ENCODE measurements at regions not wholly inside any gene's neighbourhood (a gene's known extent, or its start where the extent isn't known, plus 50 kb on each side); places are given as distances from the start of the nearest gene placed in this dataset.

DNA sequence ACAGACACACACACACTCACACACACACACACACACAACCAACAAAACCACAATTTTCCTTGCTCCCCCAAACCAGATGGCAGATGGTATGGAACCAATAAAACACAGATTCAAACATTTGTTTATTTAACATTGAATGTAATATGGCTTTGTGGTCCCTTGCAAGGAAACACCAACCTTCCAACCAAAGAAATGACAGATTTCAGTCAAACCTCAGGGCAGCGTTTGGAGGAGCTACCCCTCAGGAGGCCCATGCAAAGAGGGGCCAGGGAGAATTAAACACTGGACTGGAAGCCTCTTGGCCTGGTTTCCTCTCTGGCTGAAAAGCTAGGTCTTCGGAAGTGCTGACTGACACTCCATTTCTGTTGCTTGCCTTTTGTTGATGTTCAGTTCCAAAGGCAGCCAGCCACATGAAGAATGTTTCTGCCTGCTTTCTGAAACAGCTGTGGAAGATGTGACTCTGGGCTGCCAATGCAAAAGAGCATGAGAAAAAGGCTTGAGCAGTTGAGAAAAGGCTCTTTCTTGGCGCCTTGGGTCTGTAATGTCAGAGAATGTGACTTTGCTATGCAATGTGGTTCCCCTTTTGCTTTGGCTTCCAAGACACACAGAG is 296.1 kb downstream of the RPLP1 start:
- DNase-seq (ENCODE audit: low read depth, low spot score) = no peak
- no peak overlapping the region for H3K27ac ChIP-seq

DNA sequence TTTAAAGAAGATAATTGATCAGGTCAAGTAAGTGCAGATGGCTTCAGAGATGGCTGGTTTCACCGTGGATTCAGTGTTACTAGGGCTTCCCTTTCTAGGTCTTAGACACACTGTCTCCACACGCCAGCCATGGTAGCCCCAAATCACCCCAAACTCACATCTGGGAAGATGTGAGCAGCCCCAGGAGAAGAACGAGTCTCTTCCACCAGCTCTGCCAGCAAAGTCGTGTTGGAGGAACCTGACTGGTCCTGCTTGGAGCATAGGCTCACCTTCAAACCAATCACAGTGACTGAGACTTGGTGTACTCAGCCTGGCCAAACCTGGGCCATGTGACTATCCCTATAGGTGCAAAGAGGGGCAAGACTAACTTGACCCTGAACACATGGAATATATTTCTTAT is 296.7 kb downstream of the RPLP1 start:
- DNase-seq (ENCODE audit: low read depth, low spot score) = no peak
- no peak overlapping the region for H3K27ac ChIP-seq

DNA sequence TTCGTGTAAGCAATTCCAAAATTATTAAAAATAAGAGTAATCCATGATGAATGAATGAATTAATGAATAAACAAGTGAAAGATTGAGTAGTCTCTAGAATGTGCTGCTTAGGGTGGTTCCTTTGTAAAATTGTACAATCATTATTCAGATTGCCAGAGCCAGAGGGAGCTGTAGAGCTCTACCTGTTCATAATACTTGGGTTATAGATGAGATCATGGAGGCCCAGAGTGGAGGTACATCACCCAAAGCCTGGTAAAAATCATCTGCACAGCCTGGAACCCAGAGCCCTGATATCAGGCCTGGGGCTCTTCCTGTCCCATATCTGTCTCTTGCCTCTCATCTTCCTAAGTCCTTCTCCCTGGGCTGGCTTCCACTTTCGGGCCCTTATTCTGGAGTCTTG is 297.2 kb downstream of the RPLP1 start:
- no peak overlapping the region for H3K27ac ChIP-seq
- no peak for DNase-seq (ENCODE audit: low read depth, low spot score)

DNA sequence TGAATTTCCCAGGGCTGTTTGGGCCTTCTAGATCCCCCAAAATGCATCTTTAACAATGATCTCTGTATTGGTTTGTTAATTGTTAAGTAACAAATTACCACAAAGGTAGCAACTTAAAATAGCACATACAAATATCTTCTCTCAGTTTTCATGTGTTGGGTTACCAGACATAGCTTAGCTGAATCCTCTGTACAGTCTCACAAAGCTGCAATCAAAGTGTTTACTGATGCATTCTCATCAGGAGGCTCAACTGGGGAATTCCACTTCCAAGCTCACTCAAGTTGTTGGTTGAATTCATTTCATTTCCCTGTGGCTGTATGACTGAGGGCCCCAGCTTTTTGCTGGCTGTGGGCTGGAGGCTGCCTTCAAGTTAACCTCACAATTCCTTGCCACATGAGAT is 297.6 kb downstream of the RPLP1 start:
- no peak for DNase-seq (ENCODE audit: low read depth, low spot score)
- H3K27ac ChIP-seq = no peak overlapping the region

DNA sequence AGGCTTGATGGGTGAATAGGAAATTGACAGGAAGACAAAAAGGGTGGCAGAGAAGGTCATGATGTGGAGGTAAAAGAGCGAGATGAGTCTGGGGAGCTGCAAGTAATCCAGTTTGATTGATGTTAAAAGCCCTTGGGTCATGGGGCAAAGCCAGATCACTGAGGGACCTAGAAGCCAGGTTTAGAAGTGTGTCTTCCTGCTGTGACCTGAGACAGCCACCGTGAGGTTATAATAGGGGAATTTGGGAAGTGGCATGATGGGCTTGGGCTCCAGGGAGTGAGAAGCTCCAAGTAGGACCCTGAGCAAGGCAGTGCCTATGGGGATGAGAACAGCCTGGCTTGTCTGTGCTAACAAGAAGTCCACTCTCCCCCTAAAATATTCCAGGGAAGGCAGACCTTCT is 298.5 kb downstream of the RPLP1 start:
- no peak overlapping the region for H3K27ac ChIP-seq
- no peak for DNase-seq (ENCODE audit: low read depth, low spot score)

DNA sequence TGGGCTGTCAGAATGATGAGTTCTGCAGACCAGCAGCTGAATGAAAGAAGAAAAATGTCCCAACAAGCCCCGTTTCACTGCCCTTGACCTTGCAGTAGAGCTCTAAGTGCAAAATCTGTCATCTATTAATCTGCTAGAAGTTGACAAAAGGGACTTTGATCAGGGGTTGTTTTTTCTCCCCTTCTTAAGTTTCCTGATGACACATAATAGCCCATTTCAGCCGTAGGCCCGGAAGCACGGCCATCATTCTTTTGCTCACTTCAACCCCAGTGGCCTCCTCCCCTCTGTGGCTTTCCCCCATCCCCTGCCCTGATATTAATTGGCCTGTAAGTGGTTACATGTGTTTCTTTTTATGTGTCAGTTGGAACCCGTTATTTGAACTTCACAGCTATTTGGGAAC is 298.9 kb downstream of the RPLP1 start:
- H3K27ac ChIP-seq = no peak overlapping the region

DNA sequence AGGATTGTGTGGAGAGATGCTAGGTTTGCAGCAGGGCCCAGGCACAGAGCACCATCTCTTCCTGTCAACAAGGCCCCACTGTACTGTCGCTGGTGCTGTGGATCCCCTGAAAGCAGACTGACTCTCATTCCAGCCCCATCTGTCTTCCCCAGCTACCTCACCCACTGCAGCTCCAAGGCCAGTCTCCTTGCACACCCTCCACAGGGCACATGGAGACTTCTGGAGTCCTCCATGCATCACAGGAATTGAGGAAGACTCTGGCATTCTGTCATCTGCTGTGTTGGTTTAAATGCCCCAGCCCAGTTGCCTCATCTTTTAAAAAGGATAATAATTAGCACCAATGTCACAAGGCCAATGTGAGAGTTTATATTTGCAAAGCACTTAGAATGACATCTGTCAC is 301.2 kb downstream of the RPLP1 start:
- DNase-seq (ENCODE audit: low read depth, low spot score) = no peak
- H3K27ac ChIP-seq = no peak overlapping the region

More for the DNA sequence above, 298.9 kb downstream of the RPLP1 start:
- no peak for DNase-seq (ENCODE audit: low read depth, low spot score)

DNA sequence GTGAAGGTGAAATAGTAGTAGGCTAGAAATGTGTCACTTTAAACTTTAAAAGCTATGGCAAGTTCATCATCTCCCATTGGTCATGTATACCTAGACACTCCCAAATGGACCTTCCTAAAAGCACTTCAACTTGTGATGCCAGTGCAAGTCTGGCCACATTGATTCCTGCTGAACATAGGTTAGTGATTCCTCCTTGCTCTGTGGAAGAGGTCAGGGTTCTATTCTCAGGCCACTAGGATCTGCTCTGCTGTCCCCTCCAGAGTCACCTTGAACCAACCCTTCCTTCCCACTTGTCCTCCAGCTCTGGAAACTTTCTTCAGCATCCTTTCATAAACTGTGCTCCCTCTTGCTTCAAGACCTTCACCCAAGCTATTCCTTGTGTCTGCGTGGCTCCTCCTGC is 301.7 kb downstream of the RPLP1 start:
- no peak for DNase-seq (ENCODE audit: low read depth, low spot score)
- no peak overlapping the region for H3K27ac ChIP-seq

DNA sequence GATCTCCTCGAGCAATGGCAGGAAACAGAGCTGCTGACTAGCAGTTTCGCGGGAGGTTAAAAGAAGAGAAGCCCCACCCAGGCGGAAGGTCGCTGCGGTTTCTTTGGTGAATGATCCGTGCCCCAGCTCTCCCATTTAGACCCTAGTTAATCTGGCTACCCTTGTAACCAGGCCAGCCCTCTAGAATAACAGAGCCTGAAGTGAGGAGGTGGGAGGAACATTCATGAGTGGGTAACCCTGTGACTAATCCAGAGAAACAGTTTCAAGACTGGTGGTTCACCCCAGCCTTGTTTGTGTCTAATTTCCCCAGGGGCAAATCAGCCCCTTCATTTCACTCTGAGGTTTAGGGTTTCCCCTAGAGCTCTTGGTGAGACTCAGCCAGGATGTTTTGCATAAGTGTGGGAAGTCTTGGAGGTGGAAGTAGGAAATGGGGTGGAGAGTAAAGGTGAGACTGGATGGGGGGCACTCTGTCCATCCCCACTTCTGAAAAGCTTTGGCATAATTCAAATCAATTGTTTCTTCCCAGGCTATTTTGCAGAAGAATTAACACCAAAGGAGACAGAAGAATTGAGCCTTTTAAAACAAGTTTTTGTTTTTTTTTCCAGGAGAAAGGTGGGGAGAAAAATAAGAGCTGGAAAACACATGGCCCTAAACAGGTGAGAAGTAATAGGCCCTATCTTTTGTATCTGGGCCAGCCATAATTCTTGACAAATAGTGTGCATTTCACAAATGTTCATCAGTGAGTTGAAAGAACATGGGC is 303.1 kb downstream of the RPLP1 start:
- no peak overlapping the region for H3K27ac ChIP-seq
- DNase-seq (ENCODE audit: low read depth, low spot score) = no peak

DNA sequence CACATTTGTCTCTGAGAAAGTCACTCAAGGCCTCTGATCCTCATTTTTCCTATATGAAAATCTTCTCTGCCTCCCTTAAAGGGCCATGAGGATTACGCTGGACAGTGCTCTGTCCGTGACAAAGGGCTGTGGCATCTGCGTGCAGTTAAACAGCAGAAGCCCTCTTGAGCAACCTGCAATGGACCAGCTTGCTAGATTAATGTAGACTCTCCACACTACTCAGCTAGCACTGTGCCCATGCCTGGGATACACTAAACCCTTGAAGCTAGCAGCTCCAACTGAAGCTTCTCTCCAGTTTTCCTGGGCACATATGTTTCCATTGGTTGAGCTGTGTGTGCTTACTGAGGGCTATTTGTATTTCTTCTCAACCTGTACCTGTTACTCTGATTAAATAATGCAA is 303.8 kb downstream of the RPLP1 start:
- no peak for DNase-seq (ENCODE audit: low read depth, low spot score)
- H3K27ac ChIP-seq = no peak overlapping the region

DNA sequence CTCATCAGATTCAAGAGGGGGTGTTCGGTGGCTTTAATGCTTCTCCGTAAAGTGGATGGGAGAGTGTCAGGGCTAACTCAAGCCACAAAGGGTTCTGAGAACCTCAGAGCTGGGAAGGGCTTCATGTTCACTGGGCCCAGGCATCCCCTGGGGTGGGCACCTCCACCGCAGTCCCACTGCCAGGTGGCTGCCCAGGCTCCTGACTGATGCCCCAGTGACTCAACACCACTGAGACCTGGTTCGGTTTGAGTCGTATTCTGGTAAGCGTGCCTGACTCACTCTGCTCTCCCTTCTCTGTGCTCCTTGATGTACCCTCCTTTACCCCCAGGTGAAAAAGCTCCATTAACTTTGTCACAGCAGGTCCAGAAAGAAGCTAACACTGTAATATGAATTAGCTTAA is 304.6 kb downstream of the RPLP1 start:
- DNase-seq (ENCODE audit: low read depth, low spot score) = no peak
- no peak overlapping the region for H3K27ac ChIP-seq

DNA sequence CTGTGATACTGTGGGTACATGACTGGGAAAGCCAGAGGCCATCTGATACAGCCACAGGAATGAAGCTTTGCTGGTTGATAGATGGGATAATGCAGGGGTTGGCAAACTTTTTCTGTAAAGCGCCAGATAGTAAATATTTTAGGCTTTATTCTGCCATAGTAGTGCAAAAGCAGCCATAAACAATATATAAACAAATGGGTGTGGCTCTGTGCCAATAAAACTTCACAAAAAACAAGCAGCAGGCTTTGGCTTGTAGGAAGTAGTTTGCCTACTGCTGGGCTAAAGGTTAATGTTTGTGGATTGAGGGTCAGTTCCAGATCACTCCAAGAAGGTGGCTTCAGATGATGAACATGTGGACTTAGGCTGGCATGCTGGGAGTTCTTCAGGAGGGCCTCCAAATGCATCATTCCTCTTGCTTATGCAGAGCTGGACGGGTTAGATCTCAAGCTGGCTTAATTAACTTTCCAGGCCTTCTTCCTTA is 305.7 kb downstream of the RPLP1 start:
- no peak for DNase-seq (ENCODE audit: low read depth, low spot score)
- no peak overlapping the region for H3K27ac ChIP-seq

DNA sequence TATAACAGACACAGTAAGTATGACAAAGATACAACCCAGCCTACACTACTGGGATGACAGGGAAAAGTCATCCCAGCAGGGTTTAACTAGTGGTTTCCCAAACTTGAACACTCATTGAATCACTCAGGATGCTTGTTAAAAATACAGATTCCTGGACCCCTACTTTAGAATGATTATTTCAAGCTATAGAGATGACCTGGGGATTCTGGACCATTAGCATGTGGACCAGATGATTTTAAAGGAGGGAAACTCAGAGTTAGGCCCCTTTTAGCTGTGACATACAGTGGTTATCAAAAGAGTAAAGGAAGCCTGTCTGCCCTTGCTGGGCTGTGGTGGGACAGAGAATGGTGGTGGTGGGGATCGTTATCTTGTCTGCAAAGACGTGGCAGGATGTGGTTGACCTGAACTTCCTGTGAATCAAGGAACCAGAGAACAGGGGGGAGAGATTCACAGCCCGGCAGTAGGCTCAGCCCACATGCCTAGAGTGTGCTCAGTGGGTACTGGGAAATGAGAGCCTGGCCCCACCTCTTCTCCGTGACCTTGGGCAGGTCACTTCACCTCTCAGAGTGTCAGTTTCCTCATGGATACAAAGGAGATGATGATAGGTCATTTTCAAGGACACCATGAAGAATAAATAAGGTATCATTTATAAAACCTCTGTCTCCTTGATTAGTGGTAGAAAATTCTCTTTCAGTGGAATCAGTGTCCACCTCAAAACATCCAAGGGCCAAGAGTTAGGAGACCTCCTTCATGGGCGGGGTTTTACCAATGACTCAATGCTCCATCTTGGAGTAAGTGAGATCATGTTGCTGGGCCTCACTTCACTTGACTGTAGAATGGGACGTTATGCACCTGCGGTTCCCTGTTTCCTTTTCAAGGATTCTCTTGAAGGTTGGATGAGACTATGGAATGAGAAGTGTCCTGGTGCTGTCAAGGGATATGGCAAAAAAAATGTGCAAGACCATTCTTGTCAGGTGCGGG is 306.5 kb downstream of the RPLP1 start:
- DNase-seq (ENCODE audit: low read depth, low spot score) = no peak
- no peak overlapping the region for H3K27ac ChIP-seq

DNA sequence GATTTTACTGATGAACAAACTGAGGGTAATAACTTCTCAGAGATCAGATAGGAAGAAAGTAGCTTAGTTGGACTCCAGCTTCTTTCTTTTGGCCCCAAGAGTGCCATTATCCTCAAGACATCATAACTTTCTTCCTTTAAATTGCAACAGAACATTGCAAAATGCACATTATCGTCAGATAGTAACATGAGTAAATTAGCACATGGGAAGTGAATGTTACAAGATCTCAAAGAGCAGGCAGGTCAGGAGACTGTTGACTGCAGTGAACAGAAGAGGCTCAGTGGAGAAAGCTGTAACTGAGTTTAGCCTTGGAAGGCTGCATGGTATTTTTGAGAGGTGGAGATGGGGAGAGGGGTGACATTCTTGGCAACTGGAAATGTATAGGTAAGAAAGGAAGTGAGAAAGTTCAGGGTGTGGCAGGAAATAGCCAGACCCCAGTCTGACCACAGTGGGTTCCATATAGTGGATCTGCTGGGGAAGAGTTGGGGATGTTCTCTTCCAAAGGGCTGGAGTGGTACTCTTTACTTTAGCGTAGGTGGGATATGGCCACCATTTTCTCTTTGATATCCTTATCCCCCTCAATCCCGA is 307.7 kb downstream of the RPLP1 start:
- no peak for DNase-seq (ENCODE audit: low read depth, low spot score)
- no peak overlapping the region for H3K27ac ChIP-seq

DNA sequence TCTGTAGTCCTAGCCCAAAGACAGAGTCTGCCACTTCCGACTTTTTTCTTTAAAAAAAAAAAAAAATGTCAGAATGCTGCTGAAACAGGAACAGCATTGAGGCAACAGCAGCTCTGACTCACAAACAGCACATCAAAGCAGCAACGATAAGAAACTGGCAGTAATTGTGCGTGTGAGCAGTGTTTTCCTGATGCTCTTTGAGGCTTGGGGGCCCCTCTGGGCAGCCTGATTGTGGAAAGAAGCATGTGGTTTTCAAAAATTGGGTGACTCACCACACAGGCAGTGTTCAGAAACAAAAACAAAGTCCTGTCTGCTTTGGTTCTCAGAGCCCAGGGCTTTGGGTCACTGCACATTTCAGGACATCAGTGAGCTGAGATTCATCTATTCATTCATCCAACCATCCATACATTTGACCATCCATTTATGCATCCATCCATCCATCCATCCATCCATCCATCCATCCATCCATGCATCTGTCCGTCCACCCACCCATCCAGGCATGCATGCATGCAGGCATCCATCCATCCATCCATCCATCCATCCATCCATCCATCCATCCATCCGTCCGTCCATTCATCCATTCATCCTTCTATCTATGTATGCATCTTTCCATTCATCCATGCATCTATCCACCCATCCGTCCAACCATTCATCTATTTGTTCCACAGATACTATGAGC is 308.4 kb downstream of the RPLP1 start:
- DNase-seq (ENCODE audit: low read depth, low spot score) = peak; percentile 64
- H3K27ac ChIP-seq = no peak overlapping the region

DNA sequence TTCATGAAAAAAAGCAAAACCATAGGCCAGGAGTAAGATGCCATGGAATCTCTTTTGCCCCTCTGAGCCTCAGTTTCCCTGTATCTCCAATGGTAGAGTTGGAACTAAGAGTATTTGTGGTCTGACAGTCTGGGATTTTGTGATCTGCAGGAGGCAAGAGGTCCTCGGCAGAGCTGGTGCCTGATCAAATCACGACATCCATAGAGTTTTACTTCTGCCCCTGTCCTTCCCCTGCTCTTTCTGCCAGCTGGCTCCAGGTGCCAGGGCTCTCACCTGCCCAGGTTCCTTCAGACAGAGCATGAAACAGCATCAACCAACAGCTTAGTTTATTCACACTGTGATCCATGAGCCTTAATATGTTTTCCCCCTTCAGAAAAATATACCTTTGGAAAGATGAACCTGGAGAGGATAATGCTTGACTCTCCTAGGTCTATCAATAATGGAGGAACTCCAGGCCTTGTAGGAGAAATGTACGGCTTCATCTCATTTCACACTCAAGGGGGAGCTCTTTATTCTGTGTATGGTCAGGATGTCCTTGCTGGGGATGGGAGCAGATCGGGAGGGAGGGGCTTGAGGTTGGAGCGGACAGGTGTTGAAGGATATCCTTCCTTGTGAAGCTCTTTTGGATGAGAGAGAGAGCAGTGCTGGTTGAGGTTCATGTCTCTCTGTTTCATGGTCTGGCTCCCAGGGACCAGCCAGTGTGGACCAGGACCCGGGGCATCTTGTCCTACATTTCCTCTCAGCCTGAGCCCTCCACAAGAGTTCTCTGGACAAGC is 309.9 kb downstream of the RPLP1 start:
- no peak overlapping the region for H3K27ac ChIP-seq
- DNase-seq (ENCODE audit: low read depth, low spot score) = no peak

DNA sequence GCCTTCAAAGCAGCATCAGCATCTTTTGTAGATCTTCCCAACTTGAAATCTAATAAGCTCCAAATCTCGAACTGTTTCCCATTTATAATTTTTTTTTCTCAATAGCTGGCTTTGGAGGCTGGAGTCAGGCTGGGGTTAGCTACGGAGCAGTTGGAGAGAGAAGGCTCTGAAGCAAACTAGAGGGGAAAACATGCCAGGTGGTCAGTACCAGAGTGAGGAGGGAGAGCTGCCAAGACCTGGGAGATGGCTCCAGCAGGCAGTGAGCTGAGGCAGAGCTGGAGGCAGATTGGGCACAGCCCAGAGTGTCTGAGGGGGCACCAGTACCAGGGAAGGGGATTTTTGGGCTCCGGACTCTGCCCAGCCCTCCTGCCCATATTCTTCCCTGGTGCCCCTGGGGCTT is 311.2 kb downstream of the RPLP1 start:
- no peak overlapping the region for H3K27ac ChIP-seq
- DNase-seq (ENCODE audit: low read depth, low spot score) = no peak

DNA sequence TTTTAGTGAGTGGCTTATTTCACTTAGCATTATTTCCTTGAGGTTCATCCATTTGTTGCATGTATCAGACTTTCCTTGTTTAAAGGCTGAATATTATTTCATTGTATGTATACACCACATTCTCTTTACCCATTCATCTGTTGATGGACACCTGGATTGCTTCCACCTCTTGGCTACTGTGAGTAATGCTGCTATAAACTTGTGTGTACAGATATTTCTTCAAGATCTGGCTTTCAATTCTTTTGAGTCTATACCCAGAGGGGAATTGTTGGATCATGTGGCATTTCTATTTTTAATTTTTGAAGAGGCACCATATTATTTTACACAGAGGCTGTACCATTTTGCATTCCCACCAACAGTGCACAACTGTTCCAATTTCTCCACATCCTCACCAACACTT is 313.5 kb downstream of the RPLP1 start:
- no peak overlapping the region for H3K27ac ChIP-seq
- peak; percentile 33 for DNase-seq (ENCODE audit: low read depth, low spot score)

DNA sequence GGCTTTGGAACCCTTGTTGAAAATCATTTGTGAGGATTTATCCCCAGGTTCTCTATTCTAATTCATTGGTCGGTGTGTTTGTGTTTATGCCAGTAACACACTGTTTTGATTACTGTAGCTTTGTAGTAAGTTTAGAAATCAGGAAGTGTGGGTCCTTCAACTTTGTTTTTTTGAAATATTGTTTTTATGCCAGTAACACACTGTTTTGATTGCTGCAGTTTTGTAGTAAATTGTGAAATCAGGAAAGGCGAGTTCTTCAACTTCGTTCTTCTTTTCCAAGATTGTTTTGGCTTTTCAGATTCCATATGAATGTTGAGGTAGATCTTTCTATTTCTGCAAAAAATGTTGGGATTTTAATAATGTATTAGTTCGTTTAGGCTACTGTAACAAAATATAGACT is 314.6 kb downstream of the RPLP1 start:
- no peak overlapping the region for H3K27ac ChIP-seq
- DNase-seq (ENCODE audit: low read depth, low spot score) = no peak

All from epithelial cell of prostate (primary cell).